Neuronal stem cell (in vitro differentiated cells): ENCODE measurements at regions not wholly inside any gene's neighbourhood (a gene's known extent, or its start where the extent isn't known, plus 50 kb on each side); places are given as distances from the start of the nearest gene placed in this dataset.

Source experiments
- DNase-seq: peaks from one replicate; pipeline ENCODE4 v3.0.0-alpha.2; 2013; ENCODE audit warnings: low spot score
- H2AFZ ChIP-seq: one replicate; pipeline ENCODE4 v1.6.1; 2013; ENCODE audit warnings: mild to moderate bottlenecking, low read length, inconsistent platforms
- H2AK5ac ChIP-seq: 2 replicates; pipeline ENCODE4 v1.6.1; 2013; ENCODE audit warnings: low read depth, mild to moderate bottlenecking, inconsistent platforms, low read length, moderate library complexity, mixed read lengths
- H2BK120ac ChIP-seq: 2 replicates; pipeline ENCODE4 v1.6.1; 2013; ENCODE audit warnings: low read depth, mild to moderate bottlenecking, inconsistent platforms, low read length, moderate library complexity, mixed read lengths
- H2BK12ac ChIP-seq: one replicate; pipeline ENCODE4 v1.6.1; 2013; ENCODE audit warnings: low read length, inconsistent platforms
- H2BK15ac ChIP-seq: 2 replicates; pipeline ENCODE4 v1.6.1; 2013; ENCODE audit warnings: mild to moderate bottlenecking, low read length, inconsistent platforms, mixed read lengths
- H2BK5ac ChIP-seq: one replicate; pipeline ENCODE4 v1.6.1; 2013; ENCODE audit warnings: inconsistent platforms, mild to moderate bottlenecking, low read length, moderate library complexity
- H3K14ac ChIP-seq: one replicate; pipeline ENCODE4 v1.6.1; 2013; ENCODE audit warnings: low read length, inconsistent platforms
- H3K18ac ChIP-seq: 2 replicates; pipeline ENCODE4 v1.6.1; 2013; ENCODE audit warnings: low read length, inconsistent platforms
- H3K23ac ChIP-seq: 2 replicates; pipeline ENCODE4 v1.6.1; 2013; ENCODE audit warnings: low read depth, mild to moderate bottlenecking, mixed read lengths, low read length, inconsistent platforms; ENCODE audit not compliant: poor library complexity
- H3K27ac ChIP-seq: replicated peaks from 3 replicates; pipeline ENCODE4 v1.5.1; 2013; ENCODE audit warnings: low read length, inconsistent platforms
- H3K27me3 ChIP-seq, 3 experiments: 2 replicates each; pipeline ENCODE4 v1.6.1; 2013; ENCODE audit warnings: low read length in 3 of 3, mild to moderate bottlenecking in 2 of 3, inconsistent platforms in 1 of 3, low read depth in 1 of 3, mixed read lengths in 1 of 3, moderate library complexity in 1 of 3; ENCODE audit not compliant: control insufficient read depth in 3 of 3, insufficient read depth in 3 of 3
- H3K36me3 ChIP-seq, 2 donors: replicated peaks in 1 of 2; 2 replicates each; pipeline ENCODE4 v1.6.1; 2013; ENCODE audit warnings: low read length in 2 of 2; ENCODE audit not compliant: control insufficient read depth in 2 of 2, insufficient read depth in 2 of 2
- H3K4ac ChIP-seq: 2 replicates; pipeline ENCODE4 v1.6.1; 2013; ENCODE audit warnings: inconsistent platforms, mild to moderate bottlenecking, low read length, moderate library complexity
- H3K4me1 ChIP-seq, 2 donors: 1 replicate in 1 of 2; 2 replicates in 1 of 2; pipeline ENCODE4 v1.6.1; 2013; ENCODE audit warnings: low read length in 2 of 2, low read depth in 1 of 2; ENCODE audit not compliant: control insufficient read depth in 2 of 2, insufficient read depth in 1 of 2
- H3K4me2 ChIP-seq: one replicate; pipeline ENCODE4 v1.6.1; 2013; ENCODE audit warnings: mild to moderate bottlenecking, low read length, inconsistent platforms; ENCODE audit not compliant: insufficient read depth, poor library complexity, severe bottlenecking
- H3K4me3 ChIP-seq, 2 donors: 2 replicates each; pipeline ENCODE4 v1.5.1; 2013; ENCODE audit warnings: low read length in 2 of 2, mild to moderate bottlenecking in 2 of 2, inconsistent platforms in 1 of 2, moderate library complexity in 1 of 2
- H3K79me1 ChIP-seq: one replicate; pipeline ENCODE4 v1.6.1; 2013; ENCODE audit warnings: low read depth, mild to moderate bottlenecking, inconsistent platforms, low read length, moderate library complexity
- H3K9ac ChIP-seq: one replicate; pipeline ENCODE4 v1.6.1; 2013; ENCODE audit warnings: mild to moderate bottlenecking, low read depth, low read length, inconsistent platforms; ENCODE audit not compliant: poor library complexity
- H3K9me3 ChIP-seq, 2 donors: replicated peaks in 1 of 2; 2 replicates each; pipeline versions ENCODE3 to v1.6.1; 2013; ENCODE audit warnings: low read length in 2 of 2, mild to moderate bottlenecking in 2 of 2, inconsistent platforms in 1 of 2, low read depth in 1 of 2, mixed read lengths in 1 of 2, moderate library complexity in 1 of 2; ENCODE audit not compliant: control insufficient read depth in 2 of 2, insufficient read depth in 1 of 2
- H4K8ac ChIP-seq: one replicate; pipeline ENCODE4 v1.6.1; 2013; ENCODE audit warnings: low read depth, mild to moderate bottlenecking, inconsistent platforms, low read length, moderate library complexity
- H4K91ac ChIP-seq: one replicate; pipeline ENCODE4 v1.6.1; 2013; ENCODE audit warnings: low read length, low read depth, mild to moderate bottlenecking, inconsistent platforms; ENCODE audit not compliant: poor library complexity
- WGBS, 2 donors: extraction: QIAGEN DNeasy Blood & Tissue Kit; methylation state at CpG; one replicate each; pipeline ENCODE4 v1.1.7; 2013; ENCODE audit warnings: missing lambda C conversion rate in 2 of 2, mixed read lengths in 1 of 2; ENCODE audit not compliant: insufficient read length in 2 of 2, insufficient replicate concordance in 1 of 2; ENCODE audit errors: extremely low coverage in 2 of 2; 5-methylcytosine and 5-hydroxymethylcytosine counted together

GRCh38 chr1:200294241-200294640 lies 115.6 kb downstream of the ZNF281 start:
- no peak overlapping the region for H3K23ac ChIP-seq
- no peak overlapping the region for H3K4me3 ChIP-seq
- no peak overlapping the region for H2BK5ac ChIP-seq
- no peak overlapping the region for H4K91ac ChIP-seq
- H3K4me1 ChIP-seq, result peaks cover 5 to 6% of the 10 kb centered on the region in 2 donors
- DNase-seq, result no peak
- H2AK5ac ChIP-seq, result no peak overlapping the region
- H3K36me3 ChIP-seq, result no peaks in the 10 kb centered on the region
- H3K79me1 ChIP-seq, result no peaks in the 10 kb centered on the region
- H3K4ac ChIP-seq, result no peak overlapping the region
- H3K27me3 ChIP-seq, result no peaks in the 10 kb centered on the region
- H2AFZ ChIP-seq, result no peak overlapping the region
- H2BK120ac ChIP-seq, result no peak overlapping the region
- no peak overlapping the region for H3K18ac ChIP-seq
- H2BK15ac ChIP-seq, result no peak overlapping the region
- H3K9me3 ChIP-seq, result no peaks in the 10 kb centered on the region
- no peak overlapping the region for H4K8ac ChIP-seq
- no peak overlapping the region for H3K14ac ChIP-seq
- H2BK12ac ChIP-seq, result no peak overlapping the region
- WGBS, 2 donors, result no CpG with 5 or more reads among the region's 2 CpGs
- H3K9ac ChIP-seq, result no peak overlapping the region
- no peak overlapping the region for H3K27ac ChIP-seq
- no peak overlapping the region for H3K4me2 ChIP-seq

- H2BK120ac ChIP-seq, result no peak overlapping the region
- H2BK5ac ChIP-seq, result no peak overlapping the region
- no peak for DNase-seq
- H3K36me3 ChIP-seq, result no peaks in the 10 kb centered on the region
- peaks cover 5 to 6% of the 10 kb centered on the region in 2 donors for H3K4me1 ChIP-seq
- no peak overlapping the region for H3K18ac ChIP-seq
- no peak overlapping the region for H2BK12ac ChIP-seq
- no peak overlapping the region for H2AFZ ChIP-seq
- H3K4me3 ChIP-seq, result no peak overlapping the region
- H3K27ac ChIP-seq, result no peak overlapping the region
- no peak overlapping the region for H2AK5ac ChIP-seq
- no peak overlapping the region for H3K4me2 ChIP-seq
- H2BK15ac ChIP-seq, result no peak overlapping the region
- no peaks in the 10 kb centered on the region for H3K79me1 ChIP-seq
- H3K4ac ChIP-seq, result no peak overlapping the region
- no CpG with 5 or more reads among the region's 2 CpGs for WGBS, 2 donors
- no peak overlapping the region for H3K14ac ChIP-seq
- no peak overlapping the region for H3K23ac ChIP-seq
- H4K8ac ChIP-seq, result no peak overlapping the region
- H4K91ac ChIP-seq, result no peak overlapping the region
- no peaks in the 10 kb centered on the region for H3K9me3 ChIP-seq
- H3K27me3 ChIP-seq, result no peaks in the 10 kb centered on the region
- no peak overlapping the region for H3K9ac ChIP-seq
Observed at GRCh38 chr1:200292699-200293098, 117.1 kb downstream of the ZNF281 start.

GRCh38 chr1:200291106-200291505 lies 118.7 kb downstream of the ZNF281 start:
- Histone ChIP-seq H3K36me3 (no peaks in the 10 kb centered on the region), H2AK5ac (no peak overlapping the region), H2BK120ac (no peak overlapping the region), H3K18ac (no peak overlapping the region), H3K27ac (no peak overlapping the region), H3K27me3 (no peaks in the 10 kb centered on the region), H3K4me3 (no peak overlapping the region), H3K23ac (no peak overlapping the region), H3K9ac (no peak overlapping the region), H3K14ac (no peak overlapping the region), H4K8ac (no peak overlapping the region), H2BK5ac (no peak overlapping the region), H3K4ac (no peak overlapping the region), H3K4me1 (peaks cover 5 to 6% of the 10 kb centered on the region in 2 donors), H2BK12ac (no peak overlapping the region), H4K91ac (no peak overlapping the region), H3K79me1 (no peaks in the 10 kb centered on the region), H3K4me2 (no peak overlapping the region), H2AFZ (peak overlapping the region; percentile 12), H3K9me3 (no peaks in the 10 kb centered on the region), H2BK15ac (no peak overlapping the region)
- no CpG with 5 or more reads among the region's 2 CpGs for WGBS, 2 donors
- DNase-seq, result no peak

GRCh38 chr1:200290010-200290685 lies 119.7 kb downstream of the ZNF281 start:
- H2AFZ ChIP-seq, result peak overlapping the region; percentile 54
- no peaks in the 10 kb centered on the region for H3K9me3 ChIP-seq
- H2BK12ac ChIP-seq, result peak overlapping the region; percentile 73
- no peak overlapping the region for H3K18ac ChIP-seq
- no peak overlapping the region for H2BK5ac ChIP-seq
- no peak overlapping the region for H3K14ac ChIP-seq
- no peak overlapping the region for H3K4ac ChIP-seq
- H2BK15ac ChIP-seq, result no peak overlapping the region
- no peak overlapping the region for H3K9ac ChIP-seq
- WGBS, 2 donors, result no CpG with 5 or more reads among the region's 5 CpGs
- no peaks in the 10 kb centered on the region for H3K79me1 ChIP-seq
- H3K36me3 ChIP-seq, result no peaks in the 10 kb centered on the region
- no peaks in the 10 kb centered on the region for H3K27me3 ChIP-seq
- H3K23ac ChIP-seq, result no peak overlapping the region
- no peak for DNase-seq
- no peak overlapping the region for H2AK5ac ChIP-seq
- no peak overlapping the region for H4K8ac ChIP-seq
- H3K4me1 ChIP-seq, result peaks cover 5 to 6% of the 10 kb centered on the region in 2 donors
- H2BK120ac ChIP-seq, result no peak overlapping the region
- no peak overlapping the region for H3K4me2 ChIP-seq
- no peak overlapping the region for H4K91ac ChIP-seq
- no peak overlapping the region for H3K27ac ChIP-seq
- H3K4me3 ChIP-seq, result no peak overlapping the region
